IPS-18c (cell line): ENCODE measurements at regions not wholly inside any gene's neighbourhood (a gene's known extent, or its start where the extent isn't known, plus 50 kb on each side); places are given as distances from the start of the nearest gene placed in this dataset.
"Not testable (repeated sequence)": the region's sequence is repeated elsewhere in the genome, so short reads cannot be mapped to it uniquely, and the experiment has no call there.

Experiments
- H3K4me3 ChIP-seq: 2 replicates; pipeline ENCODE4 v1.7.0; 2013; ENCODE audit warnings: low read depth, mild to moderate bottlenecking, low read length, moderate library complexity; ENCODE audit not compliant: insufficient read depth
- H3K9me3 ChIP-seq: one replicate; pipeline ENCODE4 v1.6.1; 2013; ENCODE audit warnings: mild to moderate bottlenecking, low read length, moderate library complexity; ENCODE audit not compliant: control insufficient read depth, insufficient read depth

- no peaks in the 10 kb centered on the region for H3K9me3 ChIP-seq
- no peak overlapping the region for H3K4me3 ChIP-seq
Observed at GRCh38 chr18:29397536-29397935, 1220.6 kb upstream of the CDH2 start.

GRCh38 chr18:29383311-29384273 lies 1206.7 kb upstream of the CDH2 start:
- no peak overlapping the region for H3K4me3 ChIP-seq
- H3K9me3 ChIP-seq = no peaks in the 10 kb centered on the region

GRCh38 chr18:29378651-29379136 lies 1201.8 kb upstream of the CDH2 start:
- H3K9me3 ChIP-seq = no peaks in the 10 kb centered on the region
- H3K4me3 ChIP-seq = no peak overlapping the region

DNA sequence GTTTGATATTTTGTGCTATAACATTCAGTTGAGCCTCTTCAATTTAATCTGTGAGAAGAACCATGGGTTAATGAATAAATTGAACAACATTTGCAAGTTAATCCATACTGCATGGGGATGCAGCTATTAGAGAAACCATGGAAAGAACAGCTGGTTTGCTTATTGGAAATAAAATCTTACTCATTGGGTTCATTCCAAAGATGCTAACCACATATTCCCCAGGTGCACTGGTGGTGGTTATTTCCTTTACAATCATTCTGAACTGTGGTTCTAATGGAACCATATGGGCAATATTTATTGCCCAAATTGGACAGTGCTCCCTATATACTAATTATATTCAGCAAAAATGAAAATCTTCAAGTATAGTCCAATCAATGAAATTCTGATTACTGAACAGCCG lies 1200.4 kb upstream of the CDH2 start:
- no peak overlapping the region for H3K4me3 ChIP-seq
- H3K9me3 ChIP-seq = no peaks in the 10 kb centered on the region

- no peak overlapping the region for H3K4me3 ChIP-seq
- H3K9me3 ChIP-seq = no peaks in the 10 kb centered on the region
Observed at GRCh38 chr18:29373000-29373399, 1196.1 kb upstream of the CDH2 start.

GRCh38 chr18:29361843-29362242 lies 1184.9 kb upstream of the CDH2 start:
- H3K4me3 ChIP-seq = no peak overlapping the region; the same call in 1 of the 2 replicates

GRCh38 chr18:29360659-29361058 lies 1183.7 kb upstream of the CDH2 start:
- H3K9me3 ChIP-seq, H3K4me3 ChIP-seq: not testable (repeated sequence)

More at GRCh38 chr18:29361843-29362242, 1184.9 kb upstream of the CDH2 start:
- H3K9me3 ChIP-seq = peaks cover 3% of the 10 kb centered on the region

- H3K9me3 ChIP-seq, H3K4me3 ChIP-seq: not testable (repeated sequence)
Observed at GRCh38 chr18:29359222-29359621, 1182.3 kb upstream of the CDH2 start.

DNA sequence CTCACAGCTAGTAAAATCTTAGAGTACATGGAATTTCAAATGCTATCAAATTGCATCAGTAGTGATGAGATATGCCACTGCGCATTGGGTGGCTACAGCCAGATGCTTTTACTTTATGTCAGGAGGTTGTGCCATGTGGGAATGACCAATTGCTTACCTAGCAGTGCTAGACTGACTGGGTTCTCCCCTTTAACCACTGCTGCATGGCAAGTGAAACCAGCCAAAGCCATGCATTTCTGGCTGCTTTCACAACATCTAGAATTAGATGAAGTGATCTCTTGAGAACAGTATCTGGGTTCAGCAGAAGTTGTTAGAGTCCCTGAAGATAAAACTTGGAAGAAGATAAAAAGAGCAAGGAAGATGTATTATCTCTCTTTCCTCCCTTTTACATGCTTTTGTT lies 1174.2 kb upstream of the CDH2 start:
- no peaks in the 10 kb centered on the region for H3K9me3 ChIP-seq
- H3K4me3 ChIP-seq = no peak overlapping the region

DNA sequence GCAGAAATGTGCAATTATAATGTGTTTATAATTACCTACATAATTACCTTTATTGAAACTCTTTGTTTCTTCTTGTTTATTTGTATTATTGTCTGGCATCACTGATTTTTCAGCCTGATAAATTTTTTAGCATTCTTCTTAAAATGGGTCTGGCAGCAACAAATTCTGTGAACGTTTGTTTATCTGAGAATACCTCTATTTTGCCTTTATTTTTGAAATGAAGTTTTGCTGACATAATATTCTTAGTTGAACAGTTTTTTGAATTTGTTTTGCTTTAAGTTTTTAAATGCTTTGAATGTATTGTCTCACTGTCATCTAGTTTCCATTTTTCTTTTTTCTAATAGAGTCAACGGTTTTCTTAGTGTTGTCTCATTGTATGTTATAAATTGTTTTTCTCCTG lies 1152.0 kb upstream of the CDH2 start:
- Histone ChIP-seq H3K4me3 (no peak overlapping the region), H3K9me3 (no peaks in the 10 kb centered on the region)

DNA sequence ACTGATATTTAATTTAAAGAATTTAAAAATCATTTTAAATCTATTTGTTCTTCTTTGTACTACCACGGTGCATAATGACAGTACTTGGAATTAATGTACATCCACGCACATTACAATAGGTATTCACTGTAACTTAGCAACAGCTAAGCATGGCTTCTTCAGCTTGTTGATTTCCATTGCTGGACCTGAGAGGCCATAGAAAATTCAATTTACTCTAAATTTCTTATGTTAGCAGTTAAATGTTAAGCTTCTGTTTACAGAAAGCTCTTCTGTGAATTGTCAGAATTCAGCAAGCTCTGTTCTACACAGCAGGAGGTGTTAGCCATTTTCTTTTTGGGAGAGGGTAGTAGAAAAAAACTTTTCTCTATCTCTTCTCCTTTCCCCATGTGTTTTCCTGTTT lies 1149.3 kb upstream of the CDH2 start:
- H3K4me3 ChIP-seq = no peak overlapping the region
- H3K9me3 ChIP-seq = no peaks in the 10 kb centered on the region

GRCh38 chr18:29321561-29321960 lies 1144.6 kb upstream of the CDH2 start:
- no peaks in the 10 kb centered on the region for H3K9me3 ChIP-seq
- H3K4me3 ChIP-seq = no peak overlapping the region

GRCh38 chr18:29313312-29313711 lies 1136.4 kb upstream of the CDH2 start:
- H3K9me3 ChIP-seq = no peaks in the 10 kb centered on the region
- H3K4me3 ChIP-seq = no peak overlapping the region

GRCh38 chr18:29311580-29311979 lies 1134.7 kb upstream of the CDH2 start:
- Histone ChIP-seq H3K4me3 (no peak overlapping the region), H3K9me3 (no peaks in the 10 kb centered on the region)

GRCh38 chr18:29309366-29309765 lies 1132.4 kb upstream of the CDH2 start:
- H3K9me3 ChIP-seq = no peaks in the 10 kb centered on the region
- no peak overlapping the region for H3K4me3 ChIP-seq

DNA sequence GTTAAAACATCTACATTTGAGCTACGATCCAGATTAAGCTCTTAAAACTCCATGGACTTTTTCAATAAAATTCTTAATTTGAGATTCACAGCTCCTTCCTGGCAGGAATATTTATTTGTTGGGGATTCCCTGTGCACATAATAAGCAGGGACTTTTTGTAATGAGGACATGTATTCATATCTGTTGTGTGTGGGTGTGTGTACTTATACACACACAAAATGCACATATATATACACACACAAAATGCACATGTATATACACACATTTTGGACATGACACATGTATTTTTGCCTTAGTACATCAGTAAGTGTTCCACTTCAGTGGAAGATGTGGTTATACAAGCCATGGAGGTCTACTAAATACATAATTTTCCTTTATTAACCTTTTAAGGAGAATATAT lies 1131.1 kb upstream of the CDH2 start:
- Histone ChIP-seq H3K9me3 (no peaks in the 10 kb centered on the region), H3K4me3 (no peak overlapping the region)

- Histone ChIP-seq H3K4me3 (no peak overlapping the region), H3K9me3 (no peaks in the 10 kb centered on the region)
Observed at GRCh38 chr18:29307231-29307630, 1130.3 kb upstream of the CDH2 start.

DNA sequence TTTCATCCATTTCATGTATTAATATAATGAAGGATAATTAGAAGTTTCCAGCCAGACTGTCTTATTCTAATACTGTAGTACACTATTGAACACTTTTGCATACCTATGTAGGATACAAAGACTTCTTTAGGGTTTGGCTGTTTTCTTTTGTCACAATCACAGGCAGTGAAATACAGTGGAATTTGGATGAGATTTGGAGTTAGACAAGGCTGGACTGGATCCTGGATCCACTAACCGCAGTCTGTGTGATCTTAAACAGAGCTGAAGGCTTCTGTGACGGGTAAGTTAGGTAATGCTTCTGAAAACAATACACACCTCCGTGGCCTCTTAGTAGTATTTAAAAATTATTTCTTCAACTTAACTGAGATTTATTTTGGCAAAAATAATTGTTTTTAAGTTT lies 1128.6 kb upstream of the CDH2 start:
- Histone ChIP-seq H3K4me3 (no peak overlapping the region), H3K9me3 (no peaks in the 10 kb centered on the region)
